Mesothelial cell of epicardium (in vitro differentiated cells): ENCODE measurements at regions not wholly inside any gene's neighbourhood (a gene's known extent, or its start where the extent isn't known, plus 50 kb on each side); places are given as distances from the start of the nearest gene placed in this dataset.
"Not testable (repeated sequence)": the region's sequence is repeated elsewhere in the genome, so short reads cannot be mapped to it uniquely, and the experiment has no call there.

Experiments used
- DNase-seq, 2 experiments: peaks; one replicate each; pipeline ENCODE4 v3.0.0; 2021; ENCODE audit warnings: low spot score in 2 of 2; ENCODE audit not compliant: unreplicated experiment in 2 of 2
- H3K27ac Mint-ChIP-seq: 2 replicates; pipeline ENCODE4 v1.8.0; 2021; ENCODE audit warnings: mixed read lengths
- H3K27me3 Mint-ChIP-seq: 2 replicates; pipeline ENCODE4 v1.8.0; 2021; ENCODE audit warnings: low read depth, mixed read lengths
- H3K36me3 Mint-ChIP-seq: 2 replicates; pipeline ENCODE4 v1.8.0; 2021; ENCODE audit warnings: mixed read lengths
- H3K4me1 Mint-ChIP-seq: 2 replicates; pipeline ENCODE4 v1.8.0; 2021; ENCODE audit warnings: mixed read lengths
- H3K4me3 Mint-ChIP-seq: 2 replicates; pipeline ENCODE4 v1.8.0; 2021; ENCODE audit warnings: mild to moderate bottlenecking, moderate library complexity, mixed read lengths
- H3K9me3 Mint-ChIP-seq: 2 replicates; pipeline ENCODE4 v1.8.0; 2021; ENCODE audit warnings: mixed read lengths
- CTCF ChIP-seq: fragments of 200-600 bp; sonication (generic); IDR thresholded peaks from one replicate; pipeline ENCODE4 v1.5.0; 2021; ENCODE audit warnings: antibody characterized with exemption; ENCODE audit not compliant: unreplicated experiment

- Mint-ChIP-seq H3K4me3 (no peak overlapping the region), H3K4me1 (no peaks in the 10 kb centered on the region), H3K9me3 (no peaks in the 10 kb centered on the region), H3K27ac (no peak overlapping the region), H3K27me3 (no peaks in the 10 kb centered on the region), H3K36me3 (no peaks in the 10 kb centered on the region)
- no peak for DNase-seq
- no peak for TF ChIP-seq CTCF
These were observed 438.5 kb upstream of the NUDT12 start for GRCh38 chr5:104001136-104001535.

GRCh38 chr5:103993031-103993430, 430.4 kb upstream of the NUDT12 start:
- Mint-ChIP-seq H3K27me3 (no peaks in the 10 kb centered on the region), H3K4me1 (peaks cover 9% of the 10 kb centered on the region), H3K9me3 (peaks cover 19% of the 10 kb centered on the region), H3K4me3 (no peak overlapping the region), H3K36me3 (no peaks in the 10 kb centered on the region), H3K27ac (no peak overlapping the region)
- no peak for DNase-seq
- no peak for TF ChIP-seq CTCF

GRCh38 chr5:103990064-103990463, 427.5 kb upstream of the NUDT12 start:
- Mint-ChIP-seq H3K27me3 (no peaks in the 10 kb centered on the region), H3K27ac (no peak overlapping the region), H3K36me3 (no peaks in the 10 kb centered on the region), H3K9me3 (peaks cover 19% of the 10 kb centered on the region), H3K4me3 (no peak overlapping the region), H3K4me1 (peaks cover 2% of the 10 kb centered on the region)
- no peak for TF ChIP-seq CTCF
- no peak for DNase-seq

GRCh38 chr5:103981592-103981991, 419.0 kb upstream of the NUDT12 start:
- H3K9me3 Mint-ChIP-seq = peaks cover 29% of the 10 kb centered on the region
- DNase-seq = no peak
- H3K27ac Mint-ChIP-seq = no peak overlapping the region
- TF ChIP-seq CTCF = no peak
- no peaks in the 10 kb centered on the region for H3K27me3 Mint-ChIP-seq
- H3K4me3 Mint-ChIP-seq = no peak overlapping the region
- H3K4me1 Mint-ChIP-seq = peaks cover 3% of the 10 kb centered on the region
- no peaks in the 10 kb centered on the region for H3K36me3 Mint-ChIP-seq

GRCh38 chr5:103973669-103974068, 411.1 kb upstream of the NUDT12 start:
- Mint-ChIP-seq H3K27ac (no peak overlapping the region), H3K4me1 (no peaks in the 10 kb centered on the region), H3K36me3 (peaks cover 7% of the 10 kb centered on the region), H3K27me3 (no peaks in the 10 kb centered on the region), H3K9me3 (peaks cover 56% of the 10 kb centered on the region), H3K4me3 (no peak overlapping the region)
- TF ChIP-seq CTCF = peak; percentile 15
- no peak for DNase-seq

- H3K27me3 Mint-ChIP-seq, DNase-seq, H3K36me3 Mint-ChIP-seq, H3K4me3 Mint-ChIP-seq, H3K4me1 Mint-ChIP-seq, H3K27ac Mint-ChIP-seq: not testable (repeated sequence)
- H3K9me3 Mint-ChIP-seq = peaks cover 31% of the 10 kb centered on the region
These were observed 403.7 kb upstream of the NUDT12 start for GRCh38 chr5:103966295-103966694.
